Breast epithelium (tissue), 3 donors: ENCODE measurements at regions not wholly inside any gene's neighbourhood (a gene's known extent, or its start where the extent isn't known, plus 50 kb on each side); places are given as distances from the start of the nearest gene placed in this dataset.

ENCODE experiments used
- CTCF ChIP-seq, 3 donors: fragments of 450-650 bp; IDR thresholded peaks; one replicate each; pipeline ENCODE4 v1.5.1; 2016 to 2017; ENCODE audit warnings: antibody characterized with exemption in 3 of 3, mild to moderate bottlenecking in 3 of 3, moderate library complexity in 3 of 3
- POLR2A ChIP-seq: fragments of 450-650 bp; IDR thresholded peaks from one replicate; pipeline ENCODE4 v1.6.1; 2016; ENCODE audit warnings: antibody characterized with exemption, mild to moderate bottlenecking, moderate library complexity

- TF ChIP-seq CTCF (IDR thresholded peaks at IDR 0.05) (no peak), POLR2A (no peak)
Observed at GRCh38 chr6:164996838-164997237, 312.6 kb downstream of the C6orf118 start.
